Loucy (cell line): ENCODE measurements at regions not wholly inside any gene's neighbourhood (a gene's known extent, or its start where the extent isn't known, plus 50 kb on each side); places are given as distances from the start of the nearest gene placed in this dataset.

ENCODE experiments used
- H2AFZ ChIP-seq: fragments of 200-600 bp; sonication (generic); 2 replicates; pipeline ENCODE4 v1.6.0; 2016; ENCODE audit warnings: antibody characterized with exemption, mild to moderate bottlenecking, low read length, moderate library complexity
- H3F3A ChIP-seq: fragments of 200-600 bp; 2 replicates; pipeline ENCODE4 v1.6.0; 2016; ENCODE audit warnings: antibody characterized with exemption, low read depth, mild to moderate bottlenecking
- H3K27me3 ChIP-seq: fragments of 200-600 bp; sonication (generic); 2 replicates; pipeline ENCODE4 v1.6.1; 2014; ENCODE audit warnings: low read length, mild to moderate bottlenecking; ENCODE audit not compliant: insufficient read depth, poor library complexity, severe bottlenecking
- H3K36me3 ChIP-seq: fragments of 200-600 bp; sonication (generic); 2 replicates; pipeline ENCODE4 v1.6.1; 2016; ENCODE audit warnings: low read length; ENCODE audit not compliant: insufficient read depth
- H3K4me1 ChIP-seq: fragments of 200-600 bp; sonication (generic); 2 replicates; pipeline ENCODE4 v1.5.1; 2014; ENCODE audit warnings: low read length, mild to moderate bottlenecking; ENCODE audit not compliant: insufficient read depth, poor library complexity, severe bottlenecking
- H3K4me2 ChIP-seq: fragments of 200-600 bp; sonication (generic); 2 replicates; pipeline ENCODE4 v1.6.0; 2014; ENCODE audit warnings: antibody characterized with exemption, low read length, low read depth, mild to moderate bottlenecking; ENCODE audit not compliant: poor library complexity, severe bottlenecking
- H3K4me3 ChIP-seq: fragments of 200-600 bp; sonication (generic); 2 replicates; pipeline ENCODE4 v1.5.1; 2014; ENCODE audit warnings: low read length, mild to moderate bottlenecking, mixed read lengths; ENCODE audit not compliant: poor library complexity, severe bottlenecking
- H3K79me2 ChIP-seq: fragments of 200-600 bp; sonication (generic); 2 replicates; pipeline ENCODE4 v1.6.1; 2014; ENCODE audit warnings: low read length; ENCODE audit not compliant: insufficient read depth
- H3K9ac ChIP-seq: fragments of 200-600 bp; sonication (generic); 2 replicates; pipeline ENCODE4 v1.6.0; 2014; ENCODE audit warnings: mild to moderate bottlenecking, low read depth, low read length, moderate library complexity; ENCODE audit not compliant: poor library complexity, severe bottlenecking
- H3K9me2 ChIP-seq: fragments of 200-600 bp; sonication (generic); replicated peaks from 2 replicates; pipeline ENCODE4 v1.6.1; 2016; ENCODE audit warnings: low read depth, low read length, mixed read lengths
- H3K9me3 ChIP-seq: fragments of 200-600 bp; sonication (generic); 2 replicates; pipeline ENCODE4 v1.6.1; 2014; ENCODE audit warnings: mild to moderate bottlenecking, antibody characterized with exemption, low read length, low read depth; ENCODE audit not compliant: insufficient read depth
- H4K20me1 ChIP-seq: fragments of 200-600 bp; sonication (generic); 2 replicates; pipeline ENCODE4 v1.6.0; 2014; ENCODE audit warnings: antibody characterized with exemption, low read length, mild to moderate bottlenecking; ENCODE audit not compliant: insufficient read depth, poor library complexity, severe bottlenecking
- CTCF ChIP-seq: fragments of 200-600 bp; sonication (generic); conservative IDR thresholded peaks from 2 replicates; pipeline ENCODE4 v1.5.1; 2014; ENCODE audit warnings: mild to moderate bottlenecking, antibody characterized with exemption, low read length
- EZH2phosphoT487 ChIP-seq: fragments of 200-600 bp; IDR thresholded peaks from 2 replicates; pipeline ENCODE4 v1.6.1; 2018; ENCODE audit warnings: antibody characterized with exemption, mild to moderate bottlenecking, moderate library complexity, borderline replicate concordance

GRCh38 chr14:62645649-62646048, 399.6 kb downstream of the KCNH5 start:
- H3K9ac ChIP-seq, result no peak overlapping the region
- no peaks in the 10 kb centered on the region for H3K9me3 ChIP-seq
- H3K4me1 ChIP-seq, result no peaks in the 10 kb centered on the region
- no peaks in the 10 kb centered on the region for H3K27me3 ChIP-seq
- H3K79me2 ChIP-seq, result no peaks in the 10 kb centered on the region
- H3K4me2 ChIP-seq, result no peak overlapping the region
- H3K9me2 ChIP-seq, result no peaks in the 10 kb centered on the region
- no peaks in the 10 kb centered on the region for H3F3A ChIP-seq
- H4K20me1 ChIP-seq, result no peaks in the 10 kb centered on the region
- no peak overlapping the region for H3K4me3 ChIP-seq
- TF ChIP-seq EZH2phosphoT487 (no peak), CTCF (no peak)
- H3K36me3 ChIP-seq, result no peaks in the 10 kb centered on the region
- no peak overlapping the region for H2AFZ ChIP-seq
